GM12878 (cell line): ENCODE measurements at regions not wholly inside any gene's neighbourhood (a gene's known extent, or its start where the extent isn't known, plus 50 kb on each side); places are given as distances from the start of the nearest gene placed in this dataset.

Source experiments
- ATAC-seq: fragments of 200-7000 bp; cut with Tn5 transposase; 3 replicates; pipeline ENCODE4 v1.9.1; 2020; ENCODE audit warnings: mild to moderate bottlenecking, moderate library complexity
- BruUV-seq: library from RNA; stranded (reverse); fragments of 400-500 nt; replicated peaks from 2 replicates; lab custom pipeline; 2021; lab: Mats Ljungman, UMichigan
- CTCF ChIA-PET: fragments of 300-600 bp; sonication (Branson Sonifier 250); formaldehyde crosslinking; extraction: SDS; loops from one replicate; lab custom pipeline; 2021; ENCODE audit warnings: inconsistent platforms; lab: Yijun Ruan, JAX
- POLR2A ChIA-PET: fragments of 350-600 bp; formaldehyde crosslinking; extraction: SDS; loops from one replicate; lab custom pipeline; 2021; ENCODE audit warnings: inconsistent platforms; lab: Charles Lee
- RAD21 ChIA-PET: fragments of 300-600 bp; sonication (Branson Sonifier 250); formaldehyde crosslinking; loops from one replicate; lab custom pipeline; 2023; ENCODE audit warnings: antibody characterized with exemption; ENCODE audit not compliant: unreplicated experiment; lab: Charles Lee
- SMC1A ChIA-PET: fragments of 300-600 bp; sonication (Branson Sonifier 250); formaldehyde crosslinking; loops from one replicate; lab custom pipeline; 2023; ENCODE audit not compliant: unreplicated experiment, uncharacterized antibody; lab: Charles Lee
- DNase-seq: peaks from one replicate; pipeline ENCODE4 v3.0.0-alpha.2; 2011; ENCODE audit warnings: low read depth, low spot score
- FAIRE-seq: peaks from 3 replicates; lab custom pipeline; 2011; peaks lifted over from hg19 to GRCh38; lab: Jason Lieb, UNC
- H2AFZ ChIP-seq: 2 replicates; pipeline ENCODE4 v1.6.0; 2011; ENCODE audit warnings: low read depth, low read length, control low read depth; ENCODE audit not compliant: control insufficient read depth
- H3K27ac ChIP-seq: 2 replicates; pipeline ENCODE4 v1.5.1; 2011; ENCODE audit warnings: control low read depth; ENCODE audit not compliant: control insufficient read depth, insufficient read depth
- H3K27me3 ChIP-seq, 2 experiments: replicated peaks in 1 of 2; 2 replicates each; pipeline versions ENCODE4 v1.6.0 to v1.6.1; 2011; ENCODE audit warnings: low read length in 1 of 2; ENCODE audit not compliant: control insufficient read depth in 2 of 2, insufficient read depth in 2 of 2
- H3K36me3 ChIP-seq, 2 experiments: 2 replicates each; pipeline ENCODE4 v1.5.1; 2011; ENCODE audit warnings: low read length in 1 of 2; ENCODE audit not compliant: control insufficient read depth in 2 of 2, insufficient read depth in 2 of 2
- H3K4me1 ChIP-seq: 2 replicates; pipeline ENCODE4 v1.6.1; 2011; ENCODE audit warnings: mild to moderate bottlenecking, low read length, moderate library complexity, mixed read lengths; ENCODE audit not compliant: control insufficient read depth, insufficient read depth
- H3K4me2 ChIP-seq: 2 replicates; pipeline ENCODE4 v1.6.0; 2011; ENCODE audit warnings: control low read depth; ENCODE audit not compliant: control insufficient read depth, insufficient read depth
- H3K4me3 ChIP-seq: fragments of 200-600 bp; sonication (generic); 2 replicates; pipeline ENCODE4 v1.5.1; 2016
- H3K79me2 ChIP-seq: 2 replicates; pipeline ENCODE4 v1.6.0; 2011; ENCODE audit warnings: low read length; ENCODE audit not compliant: control insufficient read depth, insufficient read depth
- H3K9ac ChIP-seq: 2 replicates; pipeline ENCODE4 v1.8.0; 2011; ENCODE audit warnings: low read length, control low read depth, mixed read lengths; ENCODE audit not compliant: control insufficient read depth, insufficient read depth
- H3K9me3 ChIP-seq: replicated peaks from 3 replicates; pipeline ENCODE4 v1.5.1; 2011; ENCODE audit warnings: mild to moderate bottlenecking, low read length; ENCODE audit not compliant: control insufficient read depth, insufficient read depth
- H4K20me1 ChIP-seq: 2 replicates; pipeline ENCODE4 v1.6.0; 2011; ENCODE audit not compliant: control insufficient read depth, insufficient read depth
- E2F4 ChIP-seq: IDR thresholded peaks from 2 replicates; pipeline ENCODE4 v1.6.1; 2012; ENCODE audit warnings: low read depth, low read length, improper control_type of control experiment
- E2F8 ChIP-seq: fragments of 450-650 bp; IDR thresholded peaks from 2 replicates; pipeline ENCODE4 v1.6.1; 2018; ENCODE audit warnings: mild to moderate bottlenecking, low read depth, moderate library complexity; ENCODE audit not compliant: partially characterized antibody
- EP300 ChIP-seq, 2 experiments: fragments of 150-350 bp in 1 of 2; IDR thresholded peaks; 2 replicates each; pipeline ENCODE4 v1.6.1; 2011 to 2012; ENCODE audit warnings: low read depth in 2 of 2, low read length in 2 of 2, borderline replicate concordance in 1 of 2, improper control_type of control experiment in 1 of 2, inconsistent platforms in 1 of 2; ENCODE audit not compliant: control insufficient read depth in 1 of 2
- MTA2 ChIP-seq: fragments of 450-650 bp; IDR thresholded peaks from 2 replicates; pipeline ENCODE4 v1.6.1; 2016; ENCODE audit warnings: low read depth, mild to moderate bottlenecking, moderate library complexity
- NRF1 ChIP-seq: conservative IDR thresholded peaks from 2 replicates; pipeline ENCODE4 v1.6.1; 2011; ENCODE audit warnings: mild to moderate bottlenecking, low read depth, low read length, improper control_type of control experiment
- RAD21 ChIP-seq: IDR thresholded peaks from 2 replicates; pipeline ENCODE4 v1.6.1; 2011; ENCODE audit warnings: mild to moderate bottlenecking, low read depth, low read length, moderate library complexity; ENCODE audit not compliant: insufficient read depth
- ZZZ3 ChIP-seq: IDR thresholded peaks from 2 replicates; pipeline ENCODE4 v1.6.1; 2011; ENCODE audit warnings: low read depth; ENCODE audit not compliant: control insufficient read depth, insufficient read length
- WGBS: methylation state at CpG from one replicate; pipeline ENCODE4 v1.1.6; 2016; ENCODE audit warnings: low lambda C conversion rate; ENCODE audit not compliant: insufficient replicate concordance, insufficient coverage; ENCODE audit errors: missing lambda C conversion rate; 5-methylcytosine and 5-hydroxymethylcytosine counted together
- in situ Hi-C: fragments of 300-500 bp; cut with MboI; formaldehyde crosslinking; loops from 9 replicates; pipeline ENCODE4 v1.14.3; 2018; ENCODE audit warnings: mixed read lengths
- intact Hi-C: fragments of 100-400 bp; cut with micrococcal nuclease; formaldehyde crosslinking; loops from one replicate; pipeline ENCODE4 v1.14.2; 2022; ENCODE audit not compliant: unreplicated experiment
- TF ChIP-seq, protein P1 (sequence below): fragments of 450-650 bp; IDR thresholded peaks from 2 replicates; pipeline ENCODE4 v1.6.1; 2017; ENCODE audit warnings: mild to moderate bottlenecking, moderate library complexity
- TF ChIP-seq, protein P2 (sequence below): fragments of 450-650 bp; IDR thresholded peaks from 2 replicates; pipeline ENCODE4 v1.6.1; 2017; ENCODE audit warnings: mild to moderate bottlenecking
- TF ChIP-seq, protein P3 (sequence below): IDR thresholded peaks from 2 replicates; pipeline ENCODE4 v1.6.1; 2012; ENCODE audit warnings: low read depth, low read length, improper control_type of control experiment

DNA sequence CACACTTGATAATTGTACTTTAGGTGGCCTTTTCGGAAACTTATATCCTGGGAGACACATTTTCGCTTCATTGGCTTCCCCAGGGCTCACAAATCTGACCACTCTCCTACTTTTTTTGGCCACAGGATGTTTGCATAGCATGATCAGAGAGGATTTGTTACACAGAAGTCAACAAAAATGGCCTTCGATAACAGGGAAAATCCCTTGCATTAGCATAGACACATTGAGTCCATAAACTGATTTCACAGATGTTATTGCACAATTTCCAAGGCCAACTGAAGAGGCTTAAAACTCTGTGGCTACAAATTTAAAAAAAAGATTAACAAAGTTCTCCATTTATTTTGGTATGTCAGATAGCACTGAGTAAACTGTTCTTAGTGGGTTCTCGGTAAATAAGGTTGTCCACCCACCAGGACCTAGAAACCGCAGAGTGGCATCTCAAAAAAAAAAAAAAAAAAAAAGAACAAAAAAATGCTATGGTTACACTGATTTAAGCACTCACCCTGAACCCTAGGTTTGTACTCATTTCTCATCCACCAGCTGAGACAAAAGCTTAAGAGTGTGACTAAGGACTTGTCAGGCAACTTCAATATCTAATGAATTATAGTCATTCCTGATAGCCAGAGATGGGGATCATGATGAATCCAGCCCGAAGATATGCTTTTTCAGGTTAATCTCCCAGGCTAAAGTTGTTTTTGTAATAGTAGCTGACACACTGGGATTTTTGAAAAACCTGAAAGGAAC, 188.9 kb upstream of the SYNPR start:
- BruUV-seq = no TSS peak
- Histone ChIP-seq H3K4me3 (no peak overlapping the region), H3K9ac (no peak overlapping the region), H3K9me3 (no peaks in the 10 kb centered on the region), H3K79me2 (no peaks in the 10 kb centered on the region), H3K27ac (no peak overlapping the region), H3K4me1 (no peaks in the 10 kb centered on the region), H3K36me3 (no peaks in the 10 kb centered on the region), H3K4me2 (no peak overlapping the region), H4K20me1 (no peaks in the 10 kb centered on the region), H3K27me3 (no peaks in the 10 kb centered on the region; a peak in 1 of 4 replicates), H2AFZ (no peak overlapping the region)
- in situ Hi-C loops = no loop called here
- no peak for DNase-seq
- POLR2A ChIA-PET = interaction anchor here (0.7 kb wide), 1 partner anchor 130 kb away, joined by 6 read pairs; no protein-coding TSS in a partner anchor
- no peak for ATAC-seq
- CTCF ChIA-PET = no interaction called here
- SMC1A ChIA-PET = no interaction called here
- RAD21 ChIA-PET = no interaction called here
- intact Hi-C loops = no loop called here
- WGBS = 9% methylated on average over 6 of the region's 6 CpGs
- FAIRE-seq = no peak
- TF ChIP-seq, protein P1, sequence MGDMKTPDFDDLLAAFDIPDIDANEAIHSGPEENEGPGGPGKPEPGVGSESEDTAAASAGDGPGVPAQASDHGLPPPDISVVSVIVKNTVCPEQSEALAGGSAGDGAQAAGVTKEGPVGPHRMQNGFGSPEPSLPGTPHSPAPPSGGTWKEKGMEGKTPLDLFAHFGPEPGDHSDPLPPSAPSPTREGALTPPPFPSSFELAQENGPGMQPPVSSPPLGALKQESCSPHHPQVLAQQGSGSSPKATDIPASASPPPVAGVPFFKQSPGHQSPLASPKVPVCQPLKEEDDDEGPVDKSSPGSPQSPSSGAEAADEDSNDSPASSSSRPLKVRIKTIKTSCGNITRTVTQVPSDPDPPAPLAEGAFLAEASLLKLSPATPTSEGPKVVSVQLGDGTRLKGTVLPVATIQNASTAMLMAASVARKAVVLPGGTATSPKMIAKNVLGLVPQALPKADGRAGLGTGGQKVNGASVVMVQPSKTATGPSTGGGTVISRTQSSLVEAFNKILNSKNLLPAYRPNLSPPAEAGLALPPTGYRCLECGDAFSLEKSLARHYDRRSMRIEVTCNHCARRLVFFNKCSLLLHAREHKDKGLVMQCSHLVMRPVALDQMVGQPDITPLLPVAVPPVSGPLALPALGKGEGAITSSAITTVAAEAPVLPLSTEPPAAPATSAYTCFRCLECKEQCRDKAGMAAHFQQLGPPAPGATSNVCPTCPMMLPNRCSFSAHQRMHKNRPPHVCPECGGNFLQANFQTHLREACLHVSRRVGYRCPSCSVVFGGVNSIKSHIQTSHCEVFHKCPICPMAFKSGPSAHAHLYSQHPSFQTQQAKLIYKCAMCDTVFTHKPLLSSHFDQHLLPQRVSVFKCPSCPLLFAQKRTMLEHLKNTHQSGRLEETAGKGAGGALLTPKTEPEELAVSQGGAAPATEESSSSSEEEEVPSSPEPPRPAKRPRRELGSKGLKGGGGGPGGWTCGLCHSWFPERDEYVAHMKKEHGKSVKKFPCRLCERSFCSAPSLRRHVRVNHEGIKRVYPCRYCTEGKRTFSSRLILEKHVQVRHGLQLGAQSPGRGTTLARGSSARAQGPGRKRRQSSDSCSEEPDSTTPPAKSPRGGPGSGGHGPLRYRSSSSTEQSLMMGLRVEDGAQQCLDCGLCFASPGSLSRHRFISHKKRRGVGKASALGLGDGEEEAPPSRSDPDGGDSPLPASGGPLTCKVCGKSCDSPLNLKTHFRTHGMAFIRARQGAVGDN = no peak
- TF ChIP-seq MTA2 = no peak
- TF ChIP-seq EP300 (IDR thresholded peaks at IDR 0.05; ENCODE audit: borderline replicate concordance in 1 of 2, control insufficient read depth in 1 of 2, low read depth in 2 of 2, low read length in 2 of 2) = no peak
- TF ChIP-seq, protein P2, sequence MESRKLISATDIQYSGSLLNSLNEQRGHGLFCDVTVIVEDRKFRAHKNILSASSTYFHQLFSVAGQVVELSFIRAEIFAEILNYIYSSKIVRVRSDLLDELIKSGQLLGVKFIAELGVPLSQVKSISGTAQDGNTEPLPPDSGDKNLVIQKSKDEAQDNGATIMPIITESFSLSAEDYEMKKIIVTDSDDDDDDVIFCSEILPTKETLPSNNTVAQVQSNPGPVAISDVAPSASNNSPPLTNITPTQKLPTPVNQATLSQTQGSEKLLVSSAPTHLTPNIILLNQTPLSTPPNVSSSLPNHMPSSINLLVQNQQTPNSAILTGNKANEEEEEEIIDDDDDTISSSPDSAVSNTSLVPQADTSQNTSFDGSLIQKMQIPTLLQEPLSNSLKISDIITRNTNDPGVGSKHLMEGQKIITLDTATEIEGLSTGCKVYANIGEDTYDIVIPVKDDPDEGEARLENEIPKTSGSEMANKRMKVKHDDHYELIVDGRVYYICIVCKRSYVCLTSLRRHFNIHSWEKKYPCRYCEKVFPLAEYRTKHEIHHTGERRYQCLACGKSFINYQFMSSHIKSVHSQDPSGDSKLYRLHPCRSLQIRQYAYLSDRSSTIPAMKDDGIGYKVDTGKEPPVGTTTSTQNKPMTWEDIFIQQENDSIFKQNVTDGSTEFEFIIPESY = no peak
- TF ChIP-seq E2F4 = no peak
- no peak for TF ChIP-seq NRF1
- TF ChIP-seq RAD21 = no peak
- no peak for TF ChIP-seq ZZZ3
- TF ChIP-seq E2F8 = no peak
- TF ChIP-seq, protein P3, sequence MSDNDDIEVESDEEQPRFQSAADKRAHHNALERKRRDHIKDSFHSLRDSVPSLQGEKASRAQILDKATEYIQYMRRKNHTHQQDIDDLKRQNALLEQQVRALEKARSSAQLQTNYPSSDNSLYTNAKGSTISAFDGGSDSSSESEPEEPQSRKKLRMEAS = no peak
